ENCODE measurements at regions not wholly inside any gene's neighbourhood (a gene's known extent, or its start where the extent isn't known, plus 50 kb on each side); places are given as distances from the start of the nearest gene placed in this dataset.

DNA sequence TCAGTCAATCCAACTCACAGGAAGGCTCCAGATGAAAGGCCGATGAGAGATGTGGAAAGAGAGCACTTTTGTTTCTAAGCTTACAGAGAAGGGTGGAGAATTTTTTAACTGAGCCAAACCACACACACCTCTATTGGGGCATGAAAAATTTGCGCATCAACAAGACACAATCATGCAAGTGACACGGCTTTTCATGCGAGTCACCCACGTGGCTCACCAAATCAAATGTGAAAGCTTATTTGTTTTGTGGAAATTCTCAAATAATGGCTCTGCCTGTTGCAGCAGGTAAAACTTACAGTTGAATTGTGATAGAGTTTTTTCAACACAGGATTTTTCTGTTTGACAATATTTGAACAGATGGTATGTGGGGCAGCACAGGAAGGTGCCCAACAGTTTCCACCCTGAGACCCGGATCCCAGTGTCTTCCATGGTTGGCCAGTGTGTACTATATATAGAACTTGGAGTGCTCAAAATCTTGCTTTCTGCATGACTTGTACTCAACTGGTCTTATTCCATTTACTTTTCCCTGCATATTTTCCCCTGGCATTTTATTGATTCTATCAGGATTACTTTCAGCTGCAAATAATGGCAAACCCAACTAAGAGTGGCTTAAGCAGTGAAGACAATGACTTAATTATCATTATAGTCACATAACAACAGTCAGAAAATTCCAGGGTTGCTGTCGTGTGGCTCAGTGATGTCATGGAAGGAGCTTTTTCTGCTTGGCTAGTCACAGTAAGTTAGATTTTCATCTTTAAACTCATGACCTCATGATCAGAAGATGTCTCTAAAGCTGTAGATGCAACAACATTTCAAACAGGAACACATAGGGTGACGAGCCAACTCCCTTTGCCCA is 90.6 kb upstream of the SIM2 start:
- no peak overlapping the region for H3K4me3 ChIP-seq
- no peaks in the 10 kb centered on the region for H3K36me3 ChIP-seq (ENCODE audit: control insufficient read depth, insufficient read depth, low read length)
- FAIRE-seq (no peak), ATAC-seq (no peak), DNase-seq (ENCODE audit: extremely low read depth in 1 of 4, low spot score in 3 of 4) (no peak)
- no peak overlapping the region for H3K4me2 ChIP-seq (ENCODE audit: insufficient read depth, low read length)
- POLR2A ChIA-PET, result no interaction called here
- TF ChIP-seq, protein P1, sequence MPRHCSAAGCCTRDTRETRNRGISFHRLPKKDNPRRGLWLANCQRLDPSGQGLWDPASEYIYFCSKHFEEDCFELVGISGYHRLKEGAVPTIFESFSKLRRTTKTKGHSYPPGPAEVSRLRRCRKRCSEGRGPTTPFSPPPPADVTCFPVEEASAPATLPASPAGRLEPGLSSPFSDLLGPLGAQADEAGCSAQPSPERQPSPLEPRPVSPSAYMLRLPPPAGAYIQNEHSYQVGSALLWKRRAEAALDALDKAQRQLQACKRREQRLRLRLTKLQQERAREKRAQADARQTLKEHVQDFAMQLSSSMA (CRISPR knock-in tag; IDR thresholded peaks at IDR 0.05), result no peak
- TF ChIP-seq ZNF507 (tag; conservative IDR thresholded peaks at IDR 0.05), result no peak
- TF ChIP-seq, protein P2, sequence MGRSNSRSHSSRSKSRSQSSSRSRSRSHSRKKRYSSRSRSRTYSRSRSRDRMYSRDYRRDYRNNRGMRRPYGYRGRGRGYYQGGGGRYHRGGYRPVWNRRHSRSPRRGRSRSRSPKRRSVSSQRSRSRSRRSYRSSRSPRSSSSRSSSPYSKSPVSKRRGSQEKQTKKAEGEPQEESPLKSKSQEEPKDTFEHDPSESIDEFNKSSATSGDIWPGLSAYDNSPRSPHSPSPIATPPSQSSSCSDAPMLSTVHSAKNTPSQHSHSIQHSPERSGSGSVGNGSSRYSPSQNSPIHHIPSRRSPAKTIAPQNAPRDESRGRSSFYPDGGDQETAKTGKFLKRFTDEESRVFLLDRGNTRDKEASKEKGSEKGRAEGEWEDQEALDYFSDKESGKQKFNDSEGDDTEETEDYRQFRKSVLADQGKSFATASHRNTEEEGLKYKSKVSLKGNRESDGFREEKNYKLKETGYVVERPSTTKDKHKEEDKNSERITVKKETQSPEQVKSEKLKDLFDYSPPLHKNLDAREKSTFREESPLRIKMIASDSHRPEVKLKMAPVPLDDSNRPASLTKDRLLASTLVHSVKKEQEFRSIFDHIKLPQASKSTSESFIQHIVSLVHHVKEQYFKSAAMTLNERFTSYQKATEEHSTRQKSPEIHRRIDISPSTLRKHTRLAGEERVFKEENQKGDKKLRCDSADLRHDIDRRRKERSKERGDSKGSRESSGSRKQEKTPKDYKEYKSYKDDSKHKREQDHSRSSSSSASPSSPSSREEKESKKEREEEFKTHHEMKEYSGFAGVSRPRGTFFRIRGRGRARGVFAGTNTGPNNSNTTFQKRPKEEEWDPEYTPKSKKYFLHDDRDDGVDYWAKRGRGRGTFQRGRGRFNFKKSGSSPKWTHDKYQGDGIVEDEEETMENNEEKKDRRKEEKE (IDR thresholded peaks at IDR 0.05; ENCODE audit: borderline replicate concordance in 1 of 2, control insufficient read depth in 1 of 2, low read depth in 2 of 2, low read length in 1 of 2), result no peak
- TF ChIP-seq, protein P3, sequence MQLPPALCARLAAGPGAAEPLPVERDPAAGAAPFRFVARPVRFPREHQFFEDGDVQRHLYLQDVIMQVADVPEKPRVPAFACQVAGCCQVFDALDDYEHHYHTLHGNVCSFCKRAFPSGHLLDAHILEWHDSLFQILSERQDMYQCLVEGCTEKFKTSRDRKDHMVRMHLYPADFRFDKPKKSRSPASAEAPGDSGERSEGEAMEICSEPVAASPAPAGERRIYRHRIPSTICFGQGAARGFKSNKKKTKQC (CRISPR knock-in tag; IDR thresholded peaks at IDR 0.05), result no peak
- TF ChIP-seq ZNF175 (CRISPR knock-in tag; IDR thresholded peaks at IDR 0.05; ENCODE audit: low read depth), result no peak
- no peaks in the 10 kb centered on the region for H3K9me3 ChIP-seq (replicated peaks; ENCODE audit: control insufficient read depth, insufficient read depth, low read depth, low read length)
- H3K4me1 ChIP-seq (replicated peaks in 1 of 2; ENCODE audit: control insufficient read depth in 2 of 2, insufficient read depth in 2 of 2, low read length in 2 of 2), result no peaks in the 10 kb centered on the region
- peaks cover 3% of the 10 kb centered on the region for H3K9me1 ChIP-seq (ENCODE audit: control insufficient read depth, insufficient read depth, low read length)
- H3K79me2 ChIP-seq (ENCODE audit: control insufficient read depth, insufficient read depth, low read length), result no peaks in the 10 kb centered on the region
- no peak overlapping the region for H2AFZ ChIP-seq (ENCODE audit: low read depth, low read length)
- CTCF ChIA-PET (ENCODE audit: low intra/inter-chr PET ratio), result no interaction called here
- H3K27ac ChIP-seq (ENCODE audit: extremely low read depth, low read depth, low read length), result no peak overlapping the region
- H3K9ac ChIP-seq (ENCODE audit: insufficient read depth in 1 of 2, low read depth in 2 of 2, low read length in 2 of 2), result no peak overlapping the region
- H3K27me3 ChIP-seq (ENCODE audit: control insufficient read depth in 2 of 2, insufficient read depth in 2 of 2, low read length in 2 of 2), result peaks cover 29 to 55% of the 10 kb centered on the region in 2 experiments; a peak in 4 of 5 replicates
- intact Hi-C loops (cut with micrococcal nuclease) (no loop called here), in situ Hi-C loops (cut with MboI) (no loop called here)
- no TSS peak for BruUV-seq (replicated peaks)
- H4K20me1 ChIP-seq (replicated peaks; ENCODE audit: control insufficient read depth, insufficient read depth, low read length), result no peaks in the 10 kb centered on the region
- WGBS (ENCODE audit: insufficient coverage, low coverage, missing lambda C conversion rate), result 1% methylated on average over 8 of the region's 8 CpGs
